ENCODE measurements at regions not wholly inside any gene's neighbourhood (a gene's known extent, or its start where the extent isn't known, plus 50 kb on each side); places are given as distances from the start of the nearest gene placed in this dataset.

DNA sequence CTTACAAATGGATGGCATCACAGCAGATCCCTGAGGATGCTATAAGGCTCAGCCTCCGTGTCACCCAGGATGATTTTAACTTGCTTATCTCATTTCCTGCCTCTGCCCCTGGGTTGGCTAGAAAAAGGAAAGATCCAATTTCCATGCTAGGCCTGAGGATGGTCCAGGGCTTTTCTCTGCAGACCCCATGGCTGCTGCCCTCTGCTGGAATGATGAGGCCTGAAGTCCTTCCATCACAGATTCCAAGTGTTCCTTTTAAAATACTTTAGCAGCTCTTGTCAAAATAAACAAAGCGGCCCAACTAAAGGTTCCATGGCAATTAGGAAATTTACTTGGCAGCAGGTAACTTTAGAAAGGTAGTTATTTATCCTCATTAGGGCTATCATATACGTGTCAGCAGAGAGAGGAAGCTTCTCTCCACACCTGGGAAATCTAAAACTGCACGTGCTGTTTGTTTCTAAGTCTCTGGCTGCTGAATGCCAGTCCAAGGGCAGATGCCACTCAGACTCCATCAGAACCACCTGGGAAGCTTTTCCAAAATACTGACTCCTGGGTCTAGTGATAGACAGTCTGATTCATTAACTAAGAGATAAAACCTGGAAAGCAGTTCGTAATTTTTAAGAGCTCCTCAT, 401.9 kb upstream of the IL12A start:
- Mint-ChIP-seq H3K36me3 (peaks cover 9% of the 10 kb centered on the region), H3K4me3 (no peak overlapping the region), H3K27ac (no peak overlapping the region), H3K4me1 (ENCODE audit: low read depth in 2 of 2) (no peaks in the 10 kb centered on the region), H3K9me3 (peaks cover 8% of the 10 kb centered on the region), H3K27me3 (no peaks in the 10 kb centered on the region)
- DNase-seq (ENCODE audit: low spot score): no peak
- no peak for ATAC-seq

GRCh38 chr3:159593927-159594605, 394.6 kb upstream of the IL12A start:
- H3K27me3 Mint-ChIP-seq: no peaks in the 10 kb centered on the region
- H3K27ac Mint-ChIP-seq: no peak overlapping the region
- DNase-seq (ENCODE audit: low spot score) (no peak), ATAC-seq (no peak)
- peaks cover 9% of the 10 kb centered on the region for H3K9me3 Mint-ChIP-seq
- H3K4me3 Mint-ChIP-seq: no peak overlapping the region
- H3K4me1 Mint-ChIP-seq (ENCODE audit: low read depth in 2 of 2): no peaks in the 10 kb centered on the region
- H3K36me3 Mint-ChIP-seq: peaks cover 9% of the 10 kb centered on the region

DNA sequence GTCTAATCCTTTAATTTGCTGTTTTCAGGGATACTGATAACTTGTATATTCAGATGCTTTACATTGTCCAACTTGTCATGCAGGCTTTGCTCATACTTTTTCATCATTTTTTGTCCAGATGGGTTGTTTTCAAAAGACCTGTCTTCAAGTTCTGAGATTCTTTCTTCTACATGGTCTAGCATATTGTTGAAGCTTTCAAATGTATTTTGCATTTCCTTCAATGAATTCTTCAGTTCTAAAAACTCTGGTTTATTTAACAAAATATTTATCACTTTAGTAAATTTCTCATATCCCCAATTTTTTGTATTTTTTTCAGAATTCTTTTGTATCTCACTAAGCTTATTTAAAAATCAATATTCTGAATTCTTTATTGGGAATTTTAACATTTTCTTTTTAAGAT, 388.3 kb upstream of the IL12A start:
- Mint-ChIP-seq H3K4me3 (no peak overlapping the region), H3K4me1 (ENCODE audit: low read depth in 2 of 2) (no peaks in the 10 kb centered on the region), H3K9me3 (peaks cover 17% of the 10 kb centered on the region), H3K27me3 (no peaks in the 10 kb centered on the region), H3K27ac (no peak overlapping the region), H3K36me3 (peaks cover 8% of the 10 kb centered on the region)
- no peak for DNase-seq (ENCODE audit: low spot score)
- ATAC-seq: no peak

- no peaks in the 10 kb centered on the region for H3K4me1 Mint-ChIP-seq (ENCODE audit: low read depth in 2 of 2)
- no peak overlapping the region for H3K27ac Mint-ChIP-seq
- ATAC-seq (no peak), DNase-seq (ENCODE audit: low spot score) (no peak)
- H3K27me3 Mint-ChIP-seq: no peaks in the 10 kb centered on the region
- no peak overlapping the region for H3K4me3 Mint-ChIP-seq
- H3K9me3 Mint-ChIP-seq: peaks cover 25% of the 10 kb centered on the region
- peaks cover 8% of the 10 kb centered on the region for H3K36me3 Mint-ChIP-seq
These were observed 384.5 kb upstream of the IL12A start for GRCh38 chr3:159604151-159604581.

GRCh38 chr3:159605101-159605500, 383.5 kb upstream of the IL12A start:
- Mint-ChIP-seq H3K4me1 (ENCODE audit: low read depth in 2 of 2) (no peaks in the 10 kb centered on the region), H3K9me3 (peaks cover 17% of the 10 kb centered on the region)

GRCh38 chr3:159605776-159606175, 382.9 kb upstream of the IL12A start:
- no peak overlapping the region for H3K4me3 Mint-ChIP-seq
- H3K9me3 Mint-ChIP-seq: peaks cover 12% of the 10 kb centered on the region
- DNase-seq (ENCODE audit: low spot score) (no peak), ATAC-seq (no peak)
- no peaks in the 10 kb centered on the region for H3K27me3 Mint-ChIP-seq
- no peak overlapping the region for H3K27ac Mint-ChIP-seq
- H3K36me3 Mint-ChIP-seq: no peaks in the 10 kb centered on the region
- H3K4me1 Mint-ChIP-seq (ENCODE audit: low read depth in 2 of 2): no peaks in the 10 kb centered on the region

More at GRCh38 chr3:159605101-159605500, 383.5 kb upstream of the IL12A start:
- Mint-ChIP-seq H3K27me3 (no peaks in the 10 kb centered on the region), H3K4me3 (no peak overlapping the region), H3K36me3 (peaks cover 3% of the 10 kb centered on the region), H3K27ac (no peak overlapping the region)
- no peak for DNase-seq (ENCODE audit: low spot score)
- ATAC-seq: no peak

DNA sequence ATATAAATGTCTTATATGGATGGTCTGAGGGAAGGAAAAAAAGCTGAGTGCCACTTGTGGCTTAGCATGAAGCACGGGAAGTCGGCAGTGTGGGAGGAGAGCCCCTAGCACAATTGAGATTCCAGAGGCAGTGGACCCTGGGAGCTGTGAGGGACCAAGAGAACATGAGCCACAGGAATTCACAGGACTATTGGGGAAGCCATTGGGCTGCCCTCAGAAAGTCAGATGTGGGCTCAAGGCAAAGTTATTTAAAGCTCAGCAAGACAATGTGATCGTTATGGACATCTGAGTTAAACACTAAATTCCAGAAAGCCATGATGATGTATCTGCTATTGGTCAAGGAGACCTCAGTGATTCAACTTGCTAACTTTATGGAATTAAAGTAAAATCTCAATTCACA, 380.8 kb upstream of the IL12A start:
- no peaks in the 10 kb centered on the region for H3K36me3 Mint-ChIP-seq
- no peaks in the 10 kb centered on the region for H3K4me1 Mint-ChIP-seq (ENCODE audit: low read depth in 2 of 2)
- no peak for DNase-seq (ENCODE audit: low spot score)
- no peak overlapping the region for H3K27ac Mint-ChIP-seq
- H3K4me3 Mint-ChIP-seq: no peak overlapping the region
- H3K27me3 Mint-ChIP-seq: no peaks in the 10 kb centered on the region
- H3K9me3 Mint-ChIP-seq: peaks cover 11% of the 10 kb centered on the region
- no peak for ATAC-seq

GRCh38 chr3:159608311-159608710, 380.3 kb upstream of the IL12A start:
- ATAC-seq (no peak), DNase-seq (ENCODE audit: low spot score) (no peak)
- Mint-ChIP-seq H3K4me3 (no peak overlapping the region), H3K9me3 (peaks cover 11% of the 10 kb centered on the region), H3K36me3 (no peaks in the 10 kb centered on the region), H3K4me1 (ENCODE audit: low read depth in 2 of 2) (no peaks in the 10 kb centered on the region), H3K27me3 (no peaks in the 10 kb centered on the region), H3K27ac (no peak overlapping the region)

- Mint-ChIP-seq H3K27me3 (no peaks in the 10 kb centered on the region), H3K9me3 (peaks cover 11% of the 10 kb centered on the region), H3K4me3 (no peak overlapping the region), H3K36me3 (no peaks in the 10 kb centered on the region), H3K4me1 (ENCODE audit: low read depth in 2 of 2) (no peaks in the 10 kb centered on the region), H3K27ac (no peak overlapping the region)
- DNase-seq (ENCODE audit: low spot score) (no peak), ATAC-seq (no peak)
These were observed 379.0 kb upstream of the IL12A start for GRCh38 chr3:159609625-159610024.

DNA sequence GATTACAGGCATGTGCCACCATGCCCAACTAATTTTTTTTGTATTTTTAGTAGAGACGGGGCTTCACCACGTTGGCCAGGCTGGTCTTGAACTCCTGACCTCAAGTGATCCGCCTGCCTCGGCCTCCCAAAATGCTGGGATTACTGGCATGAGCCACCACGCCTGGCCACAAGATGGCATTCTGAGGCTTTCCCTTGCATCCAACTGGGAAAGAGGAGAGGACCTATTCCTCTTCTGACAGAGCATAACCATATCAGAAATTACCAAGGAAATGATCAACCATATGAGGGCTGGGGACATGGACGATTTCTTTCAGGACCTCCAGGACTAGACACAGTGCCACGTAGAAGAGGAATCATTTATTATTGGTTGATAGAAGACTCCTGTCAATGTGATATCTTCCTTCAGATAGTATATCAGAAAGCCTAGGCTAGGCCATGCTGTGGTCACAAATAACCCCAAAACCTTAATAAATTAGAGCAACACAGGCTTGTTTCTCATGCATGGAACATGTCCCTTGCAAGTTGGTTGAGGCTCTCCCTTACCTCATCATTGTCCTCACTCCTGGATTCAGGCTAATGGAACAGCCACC, 372.3 kb upstream of the IL12A start:
- Mint-ChIP-seq H3K9me3 (peaks cover 5% of the 10 kb centered on the region), H3K4me1 (ENCODE audit: low read depth in 2 of 2) (no peaks in the 10 kb centered on the region), H3K27ac (no peak overlapping the region), H3K4me3 (no peak overlapping the region), H3K27me3 (no peaks in the 10 kb centered on the region), H3K36me3 (no peaks in the 10 kb centered on the region)
- DNase-seq (ENCODE audit: low spot score) (no peak), ATAC-seq (no peak)

DNA sequence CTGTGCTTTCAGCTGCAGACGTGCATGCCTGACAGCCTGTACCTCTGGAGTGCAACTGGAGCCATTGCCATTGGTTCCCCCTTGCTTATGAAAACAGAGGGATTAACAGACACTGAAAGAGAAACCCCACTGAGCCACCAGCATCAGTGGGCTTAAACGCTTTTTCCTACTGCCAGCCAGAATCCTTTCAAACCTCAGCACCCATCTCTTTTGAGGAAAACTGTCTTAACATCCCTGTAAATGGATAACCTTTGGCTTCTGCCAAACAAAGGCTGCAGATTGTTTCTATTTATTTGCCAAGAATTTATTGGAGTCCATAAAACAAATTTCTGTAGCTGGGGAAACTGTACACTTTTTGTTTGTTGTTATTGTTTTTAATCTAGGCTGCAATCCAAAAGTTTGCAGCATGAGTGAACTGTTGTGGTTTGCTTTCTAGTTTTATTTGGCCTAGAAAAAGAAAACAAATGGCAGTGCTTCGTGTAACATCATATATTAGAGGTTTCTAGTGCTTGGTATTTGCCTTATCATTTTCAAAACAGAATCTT, 369.2 kb upstream of the IL12A start:
- Mint-ChIP-seq H3K36me3 (no peaks in the 10 kb centered on the region), H3K4me1 (ENCODE audit: low read depth in 2 of 2) (no peaks in the 10 kb centered on the region), H3K4me3 (no peak overlapping the region), H3K27me3 (no peaks in the 10 kb centered on the region), H3K27ac (no peak overlapping the region), H3K9me3 (peaks cover 8% of the 10 kb centered on the region)
- ATAC-seq: no peak
- DNase-seq (ENCODE audit: low spot score): no peak

DNA sequence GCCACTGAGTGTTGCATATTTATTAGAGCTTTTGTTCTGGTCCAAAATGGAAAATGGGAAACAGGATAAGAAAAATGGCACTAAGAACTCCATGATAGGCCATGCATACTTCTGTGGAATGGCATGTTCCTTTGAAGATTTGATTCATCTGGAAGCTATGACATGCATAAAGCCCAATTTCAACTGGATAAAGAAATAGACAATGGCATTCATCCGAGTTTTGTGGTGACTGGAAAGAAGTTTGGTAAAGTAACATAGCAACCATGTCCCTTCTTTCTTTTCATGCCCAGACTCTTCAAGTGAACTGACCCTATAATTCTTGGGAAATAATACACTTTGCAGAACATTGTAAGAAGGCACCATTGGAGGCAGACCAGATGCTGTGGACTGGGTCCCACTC, 368.4 kb upstream of the IL12A start:
- no peak for DNase-seq (ENCODE audit: low spot score)
- H3K27me3 Mint-ChIP-seq: no peaks in the 10 kb centered on the region
- no peaks in the 10 kb centered on the region for H3K4me1 Mint-ChIP-seq (ENCODE audit: low read depth in 2 of 2)
- H3K27ac Mint-ChIP-seq: no peak overlapping the region
- peaks cover 3% of the 10 kb centered on the region for H3K9me3 Mint-ChIP-seq
- H3K4me3 Mint-ChIP-seq: no peak overlapping the region
- H3K36me3 Mint-ChIP-seq: no peaks in the 10 kb centered on the region
- no peak for ATAC-seq

- H3K27ac Mint-ChIP-seq: no peak overlapping the region
- no peak for ATAC-seq
- H3K9me3 Mint-ChIP-seq: peaks cover 3% of the 10 kb centered on the region
- H3K4me1 Mint-ChIP-seq (ENCODE audit: low read depth in 2 of 2): no peaks in the 10 kb centered on the region
- no peaks in the 10 kb centered on the region for H3K27me3 Mint-ChIP-seq
- no peak for DNase-seq (ENCODE audit: low spot score)
- no peak overlapping the region for H3K4me3 Mint-ChIP-seq
- no peaks in the 10 kb centered on the region for H3K36me3 Mint-ChIP-seq
These were observed 367.8 kb upstream of the IL12A start for GRCh38 chr3:159620873-159621272.

GRCh38 chr3:159624616-159625015, 364.0 kb upstream of the IL12A start:
- Mint-ChIP-seq H3K36me3 (no peaks in the 10 kb centered on the region), H3K4me1 (ENCODE audit: low read depth in 2 of 2) (no peaks in the 10 kb centered on the region), H3K27me3 (no peaks in the 10 kb centered on the region), H3K27ac (no peak overlapping the region), H3K4me3 (no peak overlapping the region), H3K9me3 (peaks cover 5% of the 10 kb centered on the region)
- no peak for DNase-seq (ENCODE audit: low spot score)
- no peak for ATAC-seq
